ENCODE measurements at regions not wholly inside any gene's neighbourhood (a gene's known extent, or its start where the extent isn't known, plus 50 kb on each side); places are given as distances from the start of the nearest gene placed in this dataset.
"Not testable (repeated sequence)": the region's sequence is repeated elsewhere in the genome, so short reads cannot be mapped to it uniquely, and the experiment has no call there.

GRCh38 chr7:131959106-131959812 is 402.8 kb upstream of the PODXL start:
- DNase-seq (ENCODE audit: low spot score) = peak; percentile 60

- DNase-seq (ENCODE audit: low spot score) = no peak
Observed at GRCh38 chr7:131957338-131958020, 401.1 kb upstream of the PODXL start.

- DNase-seq (ENCODE audit: low spot score) = no peak
Observed at GRCh38 chr7:131956864-131957263, 400.4 kb upstream of the PODXL start.

- no peak for DNase-seq (ENCODE audit: low spot score)
Observed at GRCh38 chr7:131955679-131956078, 399.3 kb upstream of the PODXL start.

- no peak for DNase-seq (ENCODE audit: low spot score)
Observed at GRCh38 chr7:131953184-131953583, 396.8 kb upstream of the PODXL start.

- no peak for DNase-seq (ENCODE audit: low spot score)
Observed at GRCh38 chr7:131952365-131952764, 395.9 kb upstream of the PODXL start.

- peak; percentile 27 for DNase-seq (ENCODE audit: low spot score)
Observed at GRCh38 chr7:131950758-131951157, 394.3 kb upstream of the PODXL start.

GRCh38 chr7:131949659-131950058 is 393.2 kb upstream of the PODXL start:
- DNase-seq (ENCODE audit: low spot score) = no peak

- peak; percentile 64 for DNase-seq (ENCODE audit: low spot score)
Observed at GRCh38 chr7:131948434-131949053, 392.1 kb upstream of the PODXL start.

GRCh38 chr7:131947661-131948060 is 391.2 kb upstream of the PODXL start:
- DNase-seq (ENCODE audit: low spot score) = no peak

GRCh38 chr7:131945957-131946544 is 389.6 kb upstream of the PODXL start:
- DNase-seq (ENCODE audit: low spot score) = no peak

- peak; percentile 87 for DNase-seq (ENCODE audit: low spot score)
Observed at GRCh38 chr7:131945313-131945911, 389.0 kb upstream of the PODXL start.

GRCh38 chr7:131944556-131945069 is 388.2 kb upstream of the PODXL start:
- no peak for DNase-seq (ENCODE audit: low spot score)

- DNase-seq (ENCODE audit: low spot score) = no peak
Observed at GRCh38 chr7:131943646-131944045, 387.2 kb upstream of the PODXL start.

GRCh38 chr7:131943211-131943610 is 386.8 kb upstream of the PODXL start:
- DNase-seq (ENCODE audit: low spot score) = no peak

- no peak for DNase-seq (ENCODE audit: low spot score)
Observed at GRCh38 chr7:131942287-131943150, 386.1 kb upstream of the PODXL start.

- no peak for DNase-seq (ENCODE audit: low spot score)
Observed at GRCh38 chr7:131941291-131941690, 384.9 kb upstream of the PODXL start.

- DNase-seq (ENCODE audit: low spot score) = no peak
Observed at GRCh38 chr7:131940621-131941165, 384.3 kb upstream of the PODXL start.

GRCh38 chr7:131938788-131939187 is 382.4 kb upstream of the PODXL start:
- not testable (repeated sequence) for DNase-seq (ENCODE audit: low spot score)

- DNase-seq (ENCODE audit: low spot score) = no peak
Observed at GRCh38 chr7:131937868-131938267, 381.4 kb upstream of the PODXL start.

GRCh38 chr7:131935180-131935579 is 378.8 kb upstream of the PODXL start:
- DNase-seq (ENCODE audit: low spot score) = no peak
